ENCODE measurements at regions not wholly inside any gene's neighbourhood (a gene's known extent, or its start where the extent isn't known, plus 50 kb on each side); places are given as distances from the start of the nearest gene placed in this dataset.

- Histone ChIP-seq H3K9me3 (ENCODE audit: low read depth) (no peaks in the 10 kb centered on the region), H3K9me2 (replicated peaks; ENCODE audit: insufficient read depth) (no peaks in the 10 kb centered on the region), H4K20me1 (ENCODE audit: insufficient read depth, poor library complexity, severe bottlenecking) (no peaks in the 10 kb centered on the region), H3K4me3 (no peak overlapping the region), H3K36me3 (replicated peaks; ENCODE audit: insufficient read depth, low read depth) (no peaks in the 10 kb centered on the region), H2AFZ (no peak overlapping the region), H3K4me1 (ENCODE audit: insufficient read depth) (peaks cover 13% of the 10 kb centered on the region), H3K79me2 (no peaks in the 10 kb centered on the region), H3K27ac (no peak overlapping the region), H3K27me3 (no peaks in the 10 kb centered on the region), H3K4me2 (no peak overlapping the region)
- TF ChIP-seq EZH2phosphoT487 (IDR thresholded peaks at IDR 0.05; ENCODE audit: low read depth, severe bottlenecking, unreplicated experiment) (no peak), EZH2 (IDR thresholded peaks at IDR 0.05; ENCODE audit: borderline replicate concordance) (no peak)
- TF ChIP-seq, protein P1, sequence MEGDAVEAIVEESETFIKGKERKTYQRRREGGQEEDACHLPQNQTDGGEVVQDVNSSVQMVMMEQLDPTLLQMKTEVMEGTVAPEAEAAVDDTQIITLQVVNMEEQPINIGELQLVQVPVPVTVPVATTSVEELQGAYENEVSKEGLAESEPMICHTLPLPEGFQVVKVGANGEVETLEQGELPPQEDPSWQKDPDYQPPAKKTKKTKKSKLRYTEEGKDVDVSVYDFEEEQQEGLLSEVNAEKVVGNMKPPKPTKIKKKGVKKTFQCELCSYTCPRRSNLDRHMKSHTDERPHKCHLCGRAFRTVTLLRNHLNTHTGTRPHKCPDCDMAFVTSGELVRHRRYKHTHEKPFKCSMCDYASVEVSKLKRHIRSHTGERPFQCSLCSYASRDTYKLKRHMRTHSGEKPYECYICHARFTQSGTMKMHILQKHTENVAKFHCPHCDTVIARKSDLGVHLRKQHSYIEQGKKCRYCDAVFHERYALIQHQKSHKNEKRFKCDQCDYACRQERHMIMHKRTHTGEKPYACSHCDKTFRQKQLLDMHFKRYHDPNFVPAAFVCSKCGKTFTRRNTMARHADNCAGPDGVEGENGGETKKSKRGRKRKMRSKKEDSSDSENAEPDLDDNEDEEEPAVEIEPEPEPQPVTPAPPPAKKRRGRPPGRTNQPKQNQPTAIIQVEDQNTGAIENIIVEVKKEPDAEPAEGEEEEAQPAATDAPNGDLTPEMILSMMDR (IDR thresholded peaks at IDR 0.05; ENCODE audit: poor library complexity) = no peak
- 85% methylated on average over 1 of the region's 1 CpG for WGBS (ENCODE audit: low lambda C conversion rate, missing lambda C conversion rate)
- no peak for DNase-seq (ENCODE audit: low spot score)
These were observed 563.1 kb upstream of the LINC00305 start for GRCh38 chr18:64712035-64712434.

- H3K79me2 ChIP-seq = no peaks in the 10 kb centered on the region
- H3K27me3 ChIP-seq = no peaks in the 10 kb centered on the region
- H3K4me2 ChIP-seq = no peak overlapping the region
- no peak for DNase-seq (ENCODE audit: low spot score)
- H3K9me2 ChIP-seq (replicated peaks; ENCODE audit: insufficient read depth) = no peaks in the 10 kb centered on the region
- no peak for TF ChIP-seq EZH2phosphoT487 (IDR thresholded peaks at IDR 0.05; ENCODE audit: low read depth, severe bottlenecking, unreplicated experiment)
- no peak for TF ChIP-seq EZH2 (IDR thresholded peaks at IDR 0.05; ENCODE audit: borderline replicate concordance)
- TF ChIP-seq, protein P1 (IDR thresholded peaks at IDR 0.05; ENCODE audit: poor library complexity) = no peak
- no peaks in the 10 kb centered on the region for H3K9me3 ChIP-seq (ENCODE audit: low read depth)
- H3K4me3 ChIP-seq = no peak overlapping the region
- H3K4me1 ChIP-seq (ENCODE audit: insufficient read depth) = peaks cover 13% of the 10 kb centered on the region
- no peaks in the 10 kb centered on the region for H4K20me1 ChIP-seq (ENCODE audit: insufficient read depth, poor library complexity, severe bottlenecking)
- H2AFZ ChIP-seq = no peak overlapping the region
- WGBS (ENCODE audit: low lambda C conversion rate, missing lambda C conversion rate) = 84% methylated on average over 2 of the region's 2 CpGs
- H3K36me3 ChIP-seq (replicated peaks; ENCODE audit: insufficient read depth, low read depth) = no peaks in the 10 kb centered on the region
- no peak overlapping the region for H3K27ac ChIP-seq
These were observed 561.4 kb upstream of the LINC00305 start for GRCh38 chr18:64710105-64710861.

DNA sequence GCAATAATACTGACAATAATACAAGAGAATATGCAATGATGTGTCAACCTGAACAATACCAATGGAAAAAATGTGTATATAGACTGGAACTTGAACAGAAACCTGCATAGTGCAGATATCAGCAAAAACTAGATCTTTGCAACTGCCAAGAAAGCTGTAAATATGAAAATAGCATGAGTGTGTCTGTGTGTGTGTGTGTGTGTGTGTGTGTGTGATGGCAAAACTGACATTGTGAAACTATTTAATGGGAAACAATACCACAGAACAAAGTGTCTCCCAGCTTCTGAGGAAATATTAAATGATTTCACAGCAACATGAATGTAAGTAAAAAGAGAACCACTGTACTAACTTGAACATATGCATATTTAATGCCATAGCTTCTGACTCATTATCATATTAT lies 558.2 kb upstream of the LINC00305 start:
- DNase-seq (ENCODE audit: low spot score) = no peak
- H3K79me2 ChIP-seq = no peaks in the 10 kb centered on the region

More for the DNA sequence above, 558.2 kb upstream of the LINC00305 start:
- H3K9me3 ChIP-seq (ENCODE audit: low read depth) = no peaks in the 10 kb centered on the region
- no peak overlapping the region for H3K27ac ChIP-seq
- peaks cover 8% of the 10 kb centered on the region for H3K4me1 ChIP-seq (ENCODE audit: insufficient read depth)
- TF ChIP-seq, protein P1 (IDR thresholded peaks at IDR 0.05; ENCODE audit: poor library complexity) = no peak
- no peak for TF ChIP-seq EZH2phosphoT487 (IDR thresholded peaks at IDR 0.05; ENCODE audit: low read depth, severe bottlenecking, unreplicated experiment)
- TF ChIP-seq EZH2 (IDR thresholded peaks at IDR 0.05; ENCODE audit: borderline replicate concordance) = no peak
- H3K4me2 ChIP-seq = no peak overlapping the region
- H3K9me2 ChIP-seq (replicated peaks; ENCODE audit: insufficient read depth) = no peaks in the 10 kb centered on the region
- H3K27me3 ChIP-seq = no peaks in the 10 kb centered on the region
- H2AFZ ChIP-seq = no peak overlapping the region
- H3K4me3 ChIP-seq = no peak overlapping the region
- H4K20me1 ChIP-seq (ENCODE audit: insufficient read depth, poor library complexity, severe bottlenecking) = no peaks in the 10 kb centered on the region
- H3K36me3 ChIP-seq (replicated peaks; ENCODE audit: insufficient read depth, low read depth) = no peaks in the 10 kb centered on the region

All from hepatocyte (in vitro differentiated cells).